Caco-2 (cell line): ENCODE measurements at regions not wholly inside any gene's neighbourhood (a gene's known extent, or its start where the extent isn't known, plus 50 kb on each side); places are given as distances from the start of the nearest gene placed in this dataset.
"Not testable (repeated sequence)": the region's sequence is repeated elsewhere in the genome, so short reads cannot be mapped to it uniquely, and the experiment has no call there.

Experiments used
- BruUV-seq: library from RNA; stranded (reverse); fragments of 400-500 nt; replicated peaks from 2 replicates; lab custom pipeline; 2021; lab: Mats Ljungman, UMichigan
- CTCF ChIA-PET: fragments of 300-600 bp; sonication (Branson Sonifier 250); formaldehyde crosslinking; loops from one replicate; lab custom pipeline; 2022; ENCODE audit warnings: antibody characterized with exemption; lab: Charles Lee
- POLR2A ChIA-PET: fragments of 300-600 bp; sonication (Branson Sonifier 250); formaldehyde crosslinking; loops from one replicate; lab custom pipeline; 2022; ENCODE audit warnings: antibody characterized with exemption; lab: Charles Lee
- DNase-seq, 2 experiments: peaks; one replicate each; pipeline versions ENCODE4 v3.0.0 to v3.0.0-alpha.2; 2020 to 2022
- H3K27me3 ChIP-seq: replicated peaks from 2 replicates; pipeline ENCODE4 v1.6.0; 2011; ENCODE audit warnings: low read length; ENCODE audit not compliant: control insufficient read depth, insufficient read depth
- H3K36me3 ChIP-seq: 2 replicates; pipeline ENCODE4 v1.5.1; 2011; ENCODE audit warnings: low read length; ENCODE audit not compliant: control insufficient read depth, insufficient read depth
- H3K4me1 ChIP-seq: fragments of 250-450 bp; sonication (Bioruptor Pico); 2 replicates; pipeline ENCODE4 v1.5.1; 2020; ENCODE audit warnings: mild to moderate bottlenecking
- H3K4me3 ChIP-seq: 2 replicates; pipeline ENCODE4 v1.5.1; 2011; ENCODE audit warnings: low read depth, mild to moderate bottlenecking, control low read depth, low read length
- H3K9me3 ChIP-seq: fragments of 250-450 bp; sonication (Bioruptor Pico); 2 replicates; pipeline ENCODE4 v1.5.1; 2020; ENCODE audit warnings: mild to moderate bottlenecking, moderate library complexity
- H3K27ac Mint-ChIP-seq: one replicate; pipeline ENCODE4 v1.8.0; 2022; ENCODE audit warnings: mixed read lengths; ENCODE audit not compliant: unreplicated experiment
- H3K27me3 Mint-ChIP-seq: one replicate; pipeline ENCODE4 v1.8.0; 2022; ENCODE audit warnings: mixed read lengths; ENCODE audit not compliant: insufficient read depth, unreplicated experiment
- H3K36me3 Mint-ChIP-seq: one replicate; pipeline ENCODE4 v1.8.0; 2022; ENCODE audit warnings: mild to moderate bottlenecking, mixed read lengths; ENCODE audit not compliant: insufficient read depth, unreplicated experiment
- H3K4me1 Mint-ChIP-seq: one replicate; pipeline ENCODE4 v1.8.0; 2022; ENCODE audit warnings: low read depth, mixed read lengths; ENCODE audit not compliant: unreplicated experiment
- H3K4me3 Mint-ChIP-seq: one replicate; pipeline ENCODE4 v1.8.0; 2022; ENCODE audit warnings: mild to moderate bottlenecking, moderate library complexity, mixed read lengths; ENCODE audit not compliant: unreplicated experiment
- H3K9me3 Mint-ChIP-seq: one replicate; pipeline ENCODE4 v1.8.0; 2022; ENCODE audit warnings: mixed read lengths; ENCODE audit not compliant: unreplicated experiment
- intact Hi-C: fragments of 100-400 bp; cut with micrococcal nuclease; formaldehyde crosslinking; loops from one replicate; pipeline ENCODE4 v1.10.0; 2022; ENCODE audit not compliant: unreplicated experiment
- TF ChIP-seq, protein P1 (sequence below), 2 experiments: fragments of 200-600 bp in 1 of 2; IDR thresholded peaks; 1 replicate in 1 of 2; 2 replicates in 1 of 2; pipeline versions ENCODE4 v1.5.1 to v1.8.0; 2011 to 2022; ENCODE audit warnings: antibody characterized with exemption in 1 of 2, control low read depth in 1 of 2, inconsistent platforms in 1 of 2, low read depth in 1 of 2, low read length in 1 of 2, mild to moderate bottlenecking in 1 of 2, moderate library complexity in 1 of 2; ENCODE audit not compliant: insufficient read depth in 1 of 2, severe bottlenecking in 1 of 2, unreplicated experiment in 1 of 2

DNA sequence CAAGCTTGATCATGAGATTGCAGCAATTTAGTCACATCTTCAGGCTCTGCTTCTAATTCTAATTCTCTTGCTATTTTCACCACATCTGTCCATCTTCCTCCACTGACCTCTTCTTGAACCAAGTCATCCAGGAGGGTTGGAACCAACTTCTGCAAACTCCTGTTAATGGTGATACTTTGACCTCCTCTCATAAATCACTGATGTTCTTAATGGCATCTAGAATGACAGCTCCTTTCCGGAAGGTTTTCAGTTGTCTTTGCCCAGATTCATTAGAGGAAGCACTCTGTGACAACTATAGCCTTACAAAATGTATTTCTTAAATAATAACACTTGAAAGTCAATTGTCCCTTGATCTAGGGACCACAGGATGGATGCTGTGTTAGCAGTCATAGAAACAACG lies 136.2 kb downstream of the IGLL1 start:
- CTCF ChIA-PET, POLR2A ChIA-PET, H3K9me3 ChIP-seq, intact Hi-C loops, H3K4me1 Mint-ChIP-seq, H3K4me3 ChIP-seq, H3K4me3 Mint-ChIP-seq, H3K27me3 ChIP-seq, H3K4me1 ChIP-seq, H3K27me3 Mint-ChIP-seq, H3K36me3 Mint-ChIP-seq, H3K27ac Mint-ChIP-seq, H3K36me3 ChIP-seq, DNase-seq, BruUV-seq: not testable (repeated sequence)
- peaks cover 14% of the 10 kb centered on the region for H3K9me3 Mint-ChIP-seq

DNA sequence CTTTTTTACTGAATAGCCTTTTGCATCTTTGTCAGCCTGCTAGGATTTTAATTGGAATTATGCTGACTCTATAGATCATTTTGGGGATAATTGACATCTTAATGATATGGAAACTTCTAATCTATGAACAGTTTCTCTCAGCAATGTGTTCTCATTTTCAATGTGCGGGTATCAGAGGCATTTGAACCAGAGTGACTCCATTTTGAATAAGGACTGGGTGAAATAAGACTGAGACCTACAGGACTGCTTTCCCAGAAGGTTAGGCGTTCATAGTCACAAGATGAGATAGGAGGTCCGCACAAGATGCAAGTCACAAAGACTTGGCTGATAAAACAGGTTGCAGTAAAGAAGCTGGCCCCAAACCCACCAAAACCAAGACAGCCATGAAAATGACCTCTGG lies 140.5 kb downstream of the IGLL1 start:
- H3K27ac Mint-ChIP-seq, CTCF ChIA-PET: not testable (repeated sequence)

DNA sequence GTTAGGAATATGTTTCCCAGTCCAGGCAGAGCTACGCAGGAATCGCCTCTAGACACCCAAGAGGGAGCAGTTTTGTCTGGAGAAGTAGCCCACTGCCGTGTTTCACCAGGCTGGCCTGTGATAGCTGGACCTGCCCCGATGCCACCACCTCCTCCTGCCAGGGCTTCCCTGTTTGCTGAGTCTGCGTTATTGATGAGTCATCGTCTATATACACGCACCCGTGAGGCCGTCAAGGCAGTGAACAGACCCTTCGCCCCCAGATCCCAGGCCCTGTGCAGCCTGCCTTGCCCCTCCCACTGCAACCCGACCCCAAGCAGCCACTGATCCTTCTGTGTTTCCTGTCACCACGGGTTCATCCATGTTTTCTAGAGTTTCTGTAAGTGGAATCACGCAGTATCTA lies 141.9 kb downstream of the IGLL1 start:
- H3K36me3 ChIP-seq: no peaks in the 10 kb centered on the region

More for the DNA sequence above, 140.5 kb downstream of the IGLL1 start:
- H3K4me1 ChIP-seq, POLR2A ChIA-PET, H3K4me3 ChIP-seq, intact Hi-C loops, H3K36me3 Mint-ChIP-seq, H3K27me3 Mint-ChIP-seq, DNase-seq, BruUV-seq, H3K9me3 Mint-ChIP-seq, H3K36me3 ChIP-seq, H3K4me3 Mint-ChIP-seq, H3K9me3 ChIP-seq, H3K27me3 ChIP-seq, H3K4me1 Mint-ChIP-seq: not testable (repeated sequence)

DNA sequence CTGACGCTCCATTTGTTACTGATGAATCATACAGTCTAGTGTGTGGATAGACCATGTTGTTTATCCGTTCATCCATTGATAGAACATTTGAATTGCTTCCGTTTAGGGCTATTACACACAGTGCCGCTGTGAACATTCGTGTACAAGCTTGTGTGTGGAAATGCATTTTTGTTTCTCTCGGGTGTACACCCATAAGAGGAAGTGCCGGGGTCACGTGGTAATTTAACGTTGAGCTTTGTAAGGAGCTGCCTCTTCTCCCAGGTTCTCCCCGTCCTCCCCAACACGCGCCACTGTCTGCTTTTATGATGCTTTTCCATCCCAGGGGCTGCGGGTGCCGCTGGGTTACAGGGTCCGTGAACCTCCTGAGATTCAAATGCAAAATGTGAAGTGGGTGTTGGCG lies 142.3 kb downstream of the IGLL1 start:
- intact Hi-C loops: no loop called here
- H3K4me3 ChIP-seq: no peak overlapping the region
- no peaks in the 10 kb centered on the region for H3K36me3 Mint-ChIP-seq

More for the DNA sequence above, 141.9 kb downstream of the IGLL1 start:
- POLR2A ChIA-PET: no interaction called here
- Histone ChIP-seq H3K27me3 (no peaks in the 10 kb centered on the region), H3K4me3 (no peak overlapping the region), H3K9me3 (no peaks in the 10 kb centered on the region), H3K4me1 (no peaks in the 10 kb centered on the region)
- CTCF ChIA-PET: no interaction called here
- H3K9me3 Mint-ChIP-seq: no peaks in the 10 kb centered on the region
- TF ChIP-seq, protein P1, sequence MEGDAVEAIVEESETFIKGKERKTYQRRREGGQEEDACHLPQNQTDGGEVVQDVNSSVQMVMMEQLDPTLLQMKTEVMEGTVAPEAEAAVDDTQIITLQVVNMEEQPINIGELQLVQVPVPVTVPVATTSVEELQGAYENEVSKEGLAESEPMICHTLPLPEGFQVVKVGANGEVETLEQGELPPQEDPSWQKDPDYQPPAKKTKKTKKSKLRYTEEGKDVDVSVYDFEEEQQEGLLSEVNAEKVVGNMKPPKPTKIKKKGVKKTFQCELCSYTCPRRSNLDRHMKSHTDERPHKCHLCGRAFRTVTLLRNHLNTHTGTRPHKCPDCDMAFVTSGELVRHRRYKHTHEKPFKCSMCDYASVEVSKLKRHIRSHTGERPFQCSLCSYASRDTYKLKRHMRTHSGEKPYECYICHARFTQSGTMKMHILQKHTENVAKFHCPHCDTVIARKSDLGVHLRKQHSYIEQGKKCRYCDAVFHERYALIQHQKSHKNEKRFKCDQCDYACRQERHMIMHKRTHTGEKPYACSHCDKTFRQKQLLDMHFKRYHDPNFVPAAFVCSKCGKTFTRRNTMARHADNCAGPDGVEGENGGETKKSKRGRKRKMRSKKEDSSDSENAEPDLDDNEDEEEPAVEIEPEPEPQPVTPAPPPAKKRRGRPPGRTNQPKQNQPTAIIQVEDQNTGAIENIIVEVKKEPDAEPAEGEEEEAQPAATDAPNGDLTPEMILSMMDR (IDR thresholded peaks at IDR 0.05; ENCODE audit: insufficient read depth in 1 of 2, low read depth in 1 of 2, low read length in 1 of 2, severe bottlenecking in 1 of 2, unreplicated experiment in 1 of 2): no peak
- H3K4me3 Mint-ChIP-seq: no peak overlapping the region
- intact Hi-C loops: no loop called here
- H3K4me1 Mint-ChIP-seq: peaks cover 6% of the 10 kb centered on the region
- no peak for DNase-seq
- H3K27ac Mint-ChIP-seq: no peak overlapping the region
- no peaks in the 10 kb centered on the region for H3K36me3 Mint-ChIP-seq
- BruUV-seq: no TSS peak
- no peaks in the 10 kb centered on the region for H3K27me3 Mint-ChIP-seq

DNA sequence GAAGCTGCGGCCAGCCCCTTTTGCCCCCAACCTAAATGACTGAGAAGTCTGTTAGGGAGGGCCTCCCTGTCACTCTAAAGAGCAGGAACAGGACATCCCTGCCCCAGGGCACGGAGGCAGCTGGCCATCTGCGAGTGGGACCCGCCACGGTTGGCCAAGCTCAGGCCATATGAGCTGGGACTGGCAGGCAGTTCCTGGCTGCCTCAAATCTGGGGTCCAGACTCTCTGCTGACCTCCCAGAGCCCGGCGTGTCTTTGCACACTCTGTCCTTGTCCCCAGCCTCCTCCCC lies 143.0 kb downstream of the IGLL1 start:
- BruUV-seq, H3K9me3 Mint-ChIP-seq, H3K27me3 ChIP-seq, H3K4me3 Mint-ChIP-seq, DNase-seq, H3K4me1 Mint-ChIP-seq, H3K27ac Mint-ChIP-seq, intact Hi-C loops, H3K4me3 ChIP-seq, H3K36me3 Mint-ChIP-seq, H3K36me3 ChIP-seq, CTCF ChIA-PET, H3K4me1 ChIP-seq, H3K27me3 Mint-ChIP-seq, H3K9me3 ChIP-seq, POLR2A ChIA-PET: not testable (repeated sequence)

More for the DNA sequence above, 142.3 kb downstream of the IGLL1 start:
- BruUV-seq: no TSS peak
- H3K9me3 Mint-ChIP-seq: no peaks in the 10 kb centered on the region
- H3K27ac Mint-ChIP-seq: no peak overlapping the region
- Histone ChIP-seq H3K36me3 (no peaks in the 10 kb centered on the region), H3K9me3 (no peaks in the 10 kb centered on the region), H3K4me1 (no peaks in the 10 kb centered on the region), H3K27me3 (no peaks in the 10 kb centered on the region)
- ChIA-PET CTCF (no interaction called here), POLR2A (no interaction called here)
- DNase-seq: no peak
- TF ChIP-seq, protein P1 (IDR thresholded peaks at IDR 0.05; ENCODE audit: insufficient read depth in 1 of 2, low read depth in 1 of 2, low read length in 1 of 2, severe bottlenecking in 1 of 2, unreplicated experiment in 1 of 2): no peak
- no peak overlapping the region for H3K4me3 Mint-ChIP-seq
- no peaks in the 10 kb centered on the region for H3K27me3 Mint-ChIP-seq
- peaks cover 6% of the 10 kb centered on the region for H3K4me1 Mint-ChIP-seq

DNA sequence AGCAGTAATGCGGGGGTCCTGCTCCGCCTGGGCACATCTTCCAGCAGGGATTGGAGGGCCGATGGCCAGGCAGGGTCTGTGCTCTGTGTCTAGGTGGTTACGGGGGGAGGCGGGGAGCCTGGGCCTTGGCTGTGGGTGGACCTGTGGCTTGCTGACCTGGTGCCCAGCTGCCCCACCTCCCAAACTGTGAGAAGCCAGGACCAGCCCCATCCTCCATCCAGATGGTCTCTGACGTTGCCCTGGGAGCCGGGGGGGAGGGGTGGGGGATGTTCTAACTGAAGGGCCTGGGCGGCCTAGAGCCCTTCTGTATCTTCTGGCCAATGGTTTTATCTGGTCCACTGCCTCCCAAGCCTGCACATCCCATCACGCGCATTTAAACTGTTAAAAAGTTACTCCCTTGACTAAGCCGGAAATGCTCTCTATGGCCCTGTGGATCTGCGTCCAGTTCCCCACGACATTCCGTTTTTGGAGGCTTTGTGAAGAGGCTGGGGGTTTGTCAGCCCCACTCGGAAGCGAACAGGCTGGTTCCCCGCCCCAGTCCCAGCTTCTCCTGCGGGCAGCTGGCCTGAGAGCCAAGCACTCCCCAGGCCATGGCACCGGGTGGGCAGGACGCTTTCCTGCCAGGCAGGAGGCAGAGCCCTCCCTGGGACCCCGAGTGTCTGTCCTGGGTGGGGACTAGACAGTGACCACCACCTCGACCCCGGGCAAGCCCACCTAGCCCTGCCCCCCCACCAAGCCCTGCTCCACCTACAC lies 143.6 kb downstream of the IGLL1 start:
- H3K27ac Mint-ChIP-seq, H3K27me3 Mint-ChIP-seq, H3K36me3 Mint-ChIP-seq, BruUV-seq, H3K4me3 ChIP-seq, H3K9me3 ChIP-seq, H3K4me1 Mint-ChIP-seq, POLR2A ChIA-PET, intact Hi-C loops, DNase-seq, H3K4me3 Mint-ChIP-seq, H3K4me1 ChIP-seq, H3K9me3 Mint-ChIP-seq, CTCF ChIA-PET, H3K27me3 ChIP-seq, H3K36me3 ChIP-seq: not testable (repeated sequence)
